C4-2B (cell line): ENCODE measurements at regions not wholly inside any gene's neighbourhood (a gene's known extent, or its start where the extent isn't known, plus 50 kb on each side); places are given as distances from the start of the nearest gene placed in this dataset.
"Not testable (repeated sequence)": the region's sequence is repeated elsewhere in the genome, so short reads cannot be mapped to it uniquely, and the experiment has no call there.

Experiments
- H3K27ac ChIP-seq: fragments of 450-650 bp; 2 replicates; pipeline ENCODE4 v1.5.1; 2017
- ZFX ChIP-seq: fragments of 450-650 bp; IDR thresholded peaks from 2 replicates; pipeline ENCODE4 v1.6.1; 2017
- TF ChIP-seq, protein P1 (sequence below): fragments of 450-650 bp; conservative IDR thresholded peaks from 2 replicates; pipeline ENCODE4 v1.5.1; 2017; ENCODE audit warnings: mild to moderate bottlenecking

DNA sequence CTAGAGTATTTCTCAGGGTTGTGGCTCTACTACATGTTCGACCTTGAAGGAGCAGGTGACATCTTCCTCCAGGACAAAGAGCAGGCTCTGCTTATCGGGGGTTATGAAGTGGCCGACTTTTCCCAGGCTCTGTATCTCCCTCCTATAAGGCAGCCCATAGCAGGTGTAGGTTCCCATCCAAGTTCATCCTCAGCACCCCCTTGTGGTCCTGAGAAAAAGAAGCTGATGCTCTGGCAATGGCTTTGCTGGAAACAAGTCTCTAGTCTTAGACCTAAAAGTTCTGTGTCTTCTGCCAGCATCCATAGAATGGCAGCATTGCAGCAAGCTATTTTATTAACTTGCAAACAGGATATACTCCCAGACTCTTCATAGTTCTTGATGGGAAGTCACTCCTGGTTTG is 836.6 kb upstream of the PRKX start:
- TF ChIP-seq, protein P1, sequence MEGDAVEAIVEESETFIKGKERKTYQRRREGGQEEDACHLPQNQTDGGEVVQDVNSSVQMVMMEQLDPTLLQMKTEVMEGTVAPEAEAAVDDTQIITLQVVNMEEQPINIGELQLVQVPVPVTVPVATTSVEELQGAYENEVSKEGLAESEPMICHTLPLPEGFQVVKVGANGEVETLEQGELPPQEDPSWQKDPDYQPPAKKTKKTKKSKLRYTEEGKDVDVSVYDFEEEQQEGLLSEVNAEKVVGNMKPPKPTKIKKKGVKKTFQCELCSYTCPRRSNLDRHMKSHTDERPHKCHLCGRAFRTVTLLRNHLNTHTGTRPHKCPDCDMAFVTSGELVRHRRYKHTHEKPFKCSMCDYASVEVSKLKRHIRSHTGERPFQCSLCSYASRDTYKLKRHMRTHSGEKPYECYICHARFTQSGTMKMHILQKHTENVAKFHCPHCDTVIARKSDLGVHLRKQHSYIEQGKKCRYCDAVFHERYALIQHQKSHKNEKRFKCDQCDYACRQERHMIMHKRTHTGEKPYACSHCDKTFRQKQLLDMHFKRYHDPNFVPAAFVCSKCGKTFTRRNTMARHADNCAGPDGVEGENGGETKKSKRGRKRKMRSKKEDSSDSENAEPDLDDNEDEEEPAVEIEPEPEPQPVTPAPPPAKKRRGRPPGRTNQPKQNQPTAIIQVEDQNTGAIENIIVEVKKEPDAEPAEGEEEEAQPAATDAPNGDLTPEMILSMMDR = 0 out of 2 replicates have a peak, but pooled peaks have one; percentile 17
- no peak for TF ChIP-seq ZFX
- no peak overlapping the region for H3K27ac ChIP-seq

DNA sequence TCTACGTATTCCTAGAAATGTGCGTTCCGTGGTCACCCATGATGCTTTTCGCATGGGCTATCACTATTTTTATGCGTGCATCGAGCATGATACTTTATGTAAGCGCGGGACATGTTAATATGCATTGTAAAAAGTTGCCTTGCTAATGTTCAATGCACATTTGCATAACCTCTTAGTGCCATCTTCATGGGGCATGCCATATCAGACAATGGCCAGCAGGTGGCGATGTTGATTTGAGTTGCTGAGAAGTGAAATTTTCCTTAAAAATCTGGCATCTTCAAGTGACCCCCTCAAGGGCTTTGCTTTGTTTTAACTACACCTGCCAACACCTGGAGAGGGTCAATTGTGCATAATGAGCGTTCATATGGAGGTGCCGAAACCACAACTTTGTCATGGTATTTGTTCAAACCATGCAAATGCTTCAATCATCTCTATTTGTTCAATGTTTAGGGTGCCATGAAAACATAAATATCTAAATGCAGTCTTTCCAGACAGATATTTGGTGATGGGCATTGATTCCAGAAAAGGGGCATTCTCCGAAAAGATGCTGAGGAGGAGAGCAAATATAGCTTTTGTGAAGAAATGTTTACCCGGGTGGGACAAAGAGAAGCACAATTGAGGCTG is 833.9 kb upstream of the PRKX start:
- TF ChIP-seq, protein P1 = peak; percentile 76
- no peak for TF ChIP-seq ZFX
- no peak overlapping the region for H3K27ac ChIP-seq

DNA sequence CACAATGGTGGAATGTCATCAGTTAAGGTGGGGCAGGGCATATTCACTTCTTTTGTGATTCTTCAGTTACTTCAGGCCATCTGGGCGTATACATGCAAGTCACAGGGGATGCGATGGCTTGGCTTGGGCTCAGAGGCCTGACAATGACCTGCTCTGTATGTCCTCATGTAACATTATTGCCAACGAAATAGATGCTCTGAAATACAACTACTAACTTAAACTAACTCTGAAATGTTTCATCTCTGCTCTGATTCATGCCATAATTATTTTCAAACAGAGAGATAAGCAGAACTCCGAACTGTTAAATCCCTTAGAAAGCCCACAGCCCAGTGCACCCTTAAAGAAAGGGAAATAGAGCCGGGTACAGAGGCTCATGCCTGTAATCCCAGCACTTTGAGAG is 832.7 kb upstream of the PRKX start:
- not testable (repeated sequence) for H3K27ac ChIP-seq

DNA sequence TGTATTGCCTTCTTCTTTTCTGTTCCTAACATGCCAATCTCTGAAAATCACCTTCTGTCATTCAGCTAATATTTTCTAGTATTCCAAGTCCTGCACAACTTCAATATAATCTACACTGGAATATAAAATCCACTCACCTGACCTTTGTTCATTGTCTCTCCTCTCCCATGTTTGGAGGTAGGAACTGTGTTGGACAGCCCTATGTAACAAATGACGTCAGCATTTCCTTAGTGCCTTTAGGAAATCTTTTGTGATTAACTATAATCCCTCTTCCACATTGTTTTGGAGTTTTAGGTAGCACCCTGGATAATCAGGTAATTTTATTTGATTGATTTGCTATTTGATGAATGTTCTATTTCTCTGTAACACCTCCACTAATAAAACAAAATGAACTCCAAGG is 814.8 kb upstream of the PRKX start:
- TF ChIP-seq ZFX = no peak
- TF ChIP-seq, protein P1 = no peak
- H3K27ac ChIP-seq = no peak overlapping the region

DNA sequence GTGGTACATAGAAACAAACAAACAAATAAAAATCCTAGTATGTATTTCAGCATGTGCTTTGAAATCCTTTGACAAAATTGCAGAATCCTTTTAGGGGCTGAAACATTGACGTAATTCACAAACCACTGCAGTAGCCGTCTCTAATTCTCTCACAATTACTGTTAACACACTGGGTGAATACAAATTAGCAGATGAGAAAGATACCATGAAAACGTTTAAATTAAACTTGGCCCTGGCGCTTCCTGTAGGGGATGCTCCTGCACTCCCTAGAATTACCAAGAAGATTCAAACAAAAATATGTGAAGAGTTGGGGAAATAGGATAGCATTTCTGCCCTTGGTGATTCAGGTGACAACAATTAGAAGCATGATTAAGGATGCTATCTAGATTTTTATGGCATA is 772.5 kb upstream of the PRKX start:
- TF ChIP-seq ZFX = no peak
- TF ChIP-seq, protein P1 = no peak
- H3K27ac ChIP-seq = no peak overlapping the region

DNA sequence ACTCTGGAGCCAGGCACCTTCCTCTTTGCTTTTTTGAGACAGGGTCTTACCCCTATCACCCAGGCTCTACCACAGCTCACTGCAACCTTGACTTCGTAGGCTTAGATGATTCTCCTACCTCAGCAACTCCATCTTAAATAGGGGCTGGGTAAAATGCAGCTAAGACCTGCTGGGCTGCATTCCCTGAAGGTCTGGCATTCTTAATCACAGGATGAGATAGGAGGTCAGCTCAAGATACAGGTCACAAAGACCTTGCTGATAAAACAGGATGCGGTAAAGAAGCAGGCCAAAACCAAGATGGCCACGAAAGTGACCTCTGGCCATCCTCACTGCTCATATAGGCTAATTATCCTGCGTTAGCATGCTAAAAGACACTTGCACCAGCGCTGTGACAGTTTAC is 770.8 kb upstream of the PRKX start:
- no peak for TF ChIP-seq ZFX
- TF ChIP-seq, protein P1 = no peak
- no peak overlapping the region for H3K27ac ChIP-seq

DNA sequence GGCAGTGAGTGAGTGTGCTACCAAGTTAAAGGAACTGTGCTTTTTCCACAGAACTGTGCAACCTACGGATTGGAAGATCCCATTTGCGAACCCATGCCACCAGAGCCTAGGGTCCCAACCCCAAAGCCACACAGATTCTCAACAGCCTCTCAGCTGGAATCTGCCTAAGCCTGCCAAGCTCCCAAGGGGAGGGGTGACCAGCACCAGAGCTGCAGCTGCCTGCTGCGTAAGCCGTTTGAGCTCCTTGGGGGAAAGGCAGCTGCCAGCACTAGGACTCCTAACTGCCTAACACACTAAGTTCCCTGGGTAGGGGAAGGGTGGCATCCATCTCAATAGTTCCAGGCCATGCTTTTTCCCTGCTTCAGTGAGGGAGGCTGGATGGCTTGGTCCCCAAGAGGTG is 738.1 kb upstream of the PRKX start:
- H3K27ac ChIP-seq = no peak overlapping the region
- TF ChIP-seq ZFX = no peak
- TF ChIP-seq, protein P1 = no peak

DNA sequence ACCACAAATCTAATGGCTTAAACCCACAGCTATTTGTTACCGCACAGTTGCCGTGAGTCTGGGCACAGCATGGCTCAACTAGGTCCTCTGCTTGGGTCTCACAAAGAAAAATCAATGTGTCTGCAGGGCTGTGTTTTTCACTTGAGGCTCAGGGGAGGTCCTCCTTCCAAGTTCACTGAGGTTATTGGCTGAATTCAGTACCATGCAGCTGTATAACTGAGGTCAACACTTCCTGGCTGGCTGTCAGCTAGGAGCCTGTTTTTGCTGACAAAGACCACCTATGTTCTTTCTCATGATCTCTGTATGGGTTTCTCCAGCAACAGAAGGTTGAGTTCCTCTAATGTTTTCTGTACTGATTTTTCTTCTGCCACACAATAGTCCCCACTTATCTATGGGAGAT is 736.7 kb upstream of the PRKX start:
- TF ChIP-seq, protein P1 = no peak
- no peak for TF ChIP-seq ZFX
- no peak overlapping the region for H3K27ac ChIP-seq
